GM12874 (cell line): ENCODE measurements at regions not wholly inside any gene's neighbourhood (a gene's known extent, or its start where the extent isn't known, plus 50 kb on each side); places are given as distances from the start of the nearest gene placed in this dataset.

Experiments
- TF ChIP-seq, protein P1 (sequence below): IDR thresholded peaks from 2 replicates; pipeline ENCODE4 v1.5.1; 2011; ENCODE audit warnings: low read depth, mild to moderate bottlenecking, control low read depth, low read length, moderate library complexity; ENCODE audit not compliant: insufficient read depth

DNA sequence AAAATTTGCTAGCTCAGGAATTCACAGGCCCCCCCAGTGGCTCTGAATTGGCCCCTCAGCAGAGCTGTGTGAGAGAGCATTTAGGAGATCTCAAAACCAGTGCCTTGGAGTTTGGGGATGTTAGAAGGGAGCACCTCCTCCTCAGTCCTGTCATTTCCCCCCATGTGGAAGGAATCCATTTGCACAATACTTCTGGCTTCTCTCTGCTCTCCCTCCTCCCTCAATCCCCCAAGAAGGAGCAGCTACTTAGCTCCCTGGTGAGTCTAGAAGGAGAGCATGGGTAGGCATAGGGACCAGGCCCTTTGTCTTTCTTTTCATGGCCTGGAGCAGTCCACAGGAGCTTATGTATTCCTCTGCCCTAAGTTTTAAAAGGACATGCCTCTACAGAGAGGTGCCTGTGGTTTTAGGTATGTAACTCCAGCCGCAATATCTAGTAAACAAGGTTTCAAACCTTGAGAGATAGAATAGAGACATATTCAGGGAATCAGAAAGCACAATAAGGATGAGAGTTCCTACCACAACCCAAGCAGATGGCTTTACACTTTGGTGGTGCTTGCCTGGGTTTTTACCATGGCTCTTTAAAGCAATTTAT, 199.4 kb downstream of the FCRL5 start:
- TF ChIP-seq, protein P1, sequence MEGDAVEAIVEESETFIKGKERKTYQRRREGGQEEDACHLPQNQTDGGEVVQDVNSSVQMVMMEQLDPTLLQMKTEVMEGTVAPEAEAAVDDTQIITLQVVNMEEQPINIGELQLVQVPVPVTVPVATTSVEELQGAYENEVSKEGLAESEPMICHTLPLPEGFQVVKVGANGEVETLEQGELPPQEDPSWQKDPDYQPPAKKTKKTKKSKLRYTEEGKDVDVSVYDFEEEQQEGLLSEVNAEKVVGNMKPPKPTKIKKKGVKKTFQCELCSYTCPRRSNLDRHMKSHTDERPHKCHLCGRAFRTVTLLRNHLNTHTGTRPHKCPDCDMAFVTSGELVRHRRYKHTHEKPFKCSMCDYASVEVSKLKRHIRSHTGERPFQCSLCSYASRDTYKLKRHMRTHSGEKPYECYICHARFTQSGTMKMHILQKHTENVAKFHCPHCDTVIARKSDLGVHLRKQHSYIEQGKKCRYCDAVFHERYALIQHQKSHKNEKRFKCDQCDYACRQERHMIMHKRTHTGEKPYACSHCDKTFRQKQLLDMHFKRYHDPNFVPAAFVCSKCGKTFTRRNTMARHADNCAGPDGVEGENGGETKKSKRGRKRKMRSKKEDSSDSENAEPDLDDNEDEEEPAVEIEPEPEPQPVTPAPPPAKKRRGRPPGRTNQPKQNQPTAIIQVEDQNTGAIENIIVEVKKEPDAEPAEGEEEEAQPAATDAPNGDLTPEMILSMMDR: no peak

- TF ChIP-seq, protein P1: no peak
These were observed 200.1 kb downstream of the FCRL5 start for GRCh38 chr1:157352216-157352615.

DNA sequence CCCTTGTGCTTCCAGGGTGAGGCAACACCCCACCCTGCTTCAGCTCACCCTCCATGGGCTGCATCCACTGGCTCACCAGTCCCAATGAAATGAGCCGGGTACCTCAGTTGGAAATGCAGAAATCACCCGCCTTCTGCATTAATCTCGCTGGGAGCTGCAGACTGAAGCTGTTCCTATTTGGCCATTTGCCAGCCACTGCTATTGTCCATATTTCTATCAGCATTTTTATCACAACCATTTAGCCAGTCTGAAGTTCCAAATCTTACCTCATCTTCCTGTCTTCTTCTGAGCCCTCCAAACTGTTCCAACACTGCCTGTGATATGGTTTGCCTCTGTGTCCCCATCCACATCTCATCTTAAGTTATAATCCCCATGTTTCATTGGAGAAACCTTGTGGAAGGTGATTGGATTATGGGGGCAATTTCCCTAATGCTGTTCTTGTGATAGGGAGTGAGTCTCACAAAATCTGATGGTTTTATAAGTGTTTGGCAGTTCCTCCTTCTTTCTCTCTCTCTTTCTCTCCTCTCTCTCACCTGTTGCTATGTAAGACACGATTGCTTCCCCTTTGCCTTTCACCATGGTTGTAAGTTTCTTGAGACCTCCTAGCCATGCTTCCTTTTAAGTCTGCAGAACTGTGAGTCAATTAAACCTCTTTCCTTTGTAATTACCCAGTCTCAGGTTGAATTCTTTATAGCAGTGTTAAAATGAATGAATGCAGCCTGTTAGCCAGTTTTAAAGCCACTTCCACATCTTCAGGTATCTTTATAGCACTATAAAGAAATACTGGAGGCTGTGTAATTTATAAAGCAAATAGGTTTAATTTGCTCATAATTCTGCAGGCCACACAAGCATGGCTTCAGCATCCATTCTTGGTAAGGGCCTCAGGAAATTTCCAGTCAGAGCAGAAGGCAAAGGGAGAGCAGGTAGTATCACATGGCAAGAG, 203.5 kb downstream of the FCRL5 start:
- TF ChIP-seq, protein P1: no peak

GRCh38 chr1:157347506-157347905, 204.8 kb downstream of the FCRL5 start:
- TF ChIP-seq, protein P1: no peak

DNA sequence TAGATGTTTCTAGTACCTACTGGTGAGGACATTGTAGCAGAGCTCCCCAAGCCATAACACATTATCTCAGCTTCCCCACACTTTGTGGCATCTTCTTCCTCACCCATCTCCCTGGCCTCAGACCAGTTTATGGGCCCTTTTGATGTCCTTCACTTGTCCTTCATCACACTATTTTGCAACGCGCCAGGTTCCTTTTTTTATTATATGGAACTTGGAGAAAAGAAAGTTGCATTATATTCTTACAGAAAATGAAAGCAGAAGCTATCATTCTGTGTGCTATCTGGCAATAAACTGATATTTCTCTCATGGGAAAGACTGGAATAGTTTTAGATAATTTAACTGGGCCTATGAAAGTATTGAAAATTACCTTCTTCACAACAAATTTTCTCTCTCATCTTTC, 196.9 kb upstream of the ETV3 start:
- TF ChIP-seq, protein P1: no peak

- TF ChIP-seq, protein P1: no peak
These were observed 195.8 kb upstream of the ETV3 start for GRCh38 chr1:157334041-157334440.

DNA sequence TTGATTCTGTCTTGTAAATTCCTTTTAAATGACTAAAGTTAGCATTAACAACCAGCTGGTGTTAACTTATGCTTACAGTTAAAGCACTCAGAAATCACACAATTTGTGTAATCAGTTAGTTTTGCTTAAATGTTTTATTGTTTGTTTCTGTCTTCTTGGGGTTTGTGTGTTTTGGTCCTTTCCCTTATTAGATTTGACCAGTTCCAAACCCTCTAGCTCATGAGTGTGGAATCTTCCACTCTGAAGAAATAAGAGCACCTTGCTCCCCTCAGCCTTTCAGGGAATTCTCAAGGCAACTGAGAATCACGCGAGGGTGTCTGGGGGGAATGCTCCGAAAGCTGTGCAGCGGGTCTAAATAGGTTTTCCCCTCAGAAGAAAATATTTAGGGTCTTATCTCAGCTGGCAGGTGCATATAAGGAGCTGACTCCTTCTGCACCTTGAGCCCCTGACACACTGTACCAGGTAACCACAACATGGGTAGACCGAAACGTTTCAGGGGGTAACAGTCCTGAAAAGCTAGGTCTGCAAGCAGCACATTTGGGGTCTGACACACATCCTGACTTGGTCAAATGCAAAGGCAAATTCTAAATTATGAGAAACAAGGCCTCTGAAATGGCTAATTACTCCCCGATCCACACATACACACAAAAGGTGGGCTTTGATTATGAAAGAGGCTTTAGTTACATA, 188.1 kb upstream of the ETV3 start:
- TF ChIP-seq, protein P1: no peak
